ENCODE measurements at regions not wholly inside any gene's neighbourhood (a gene's known extent, or its start where the extent isn't known, plus 50 kb on each side); places are given as distances from the start of the nearest gene placed in this dataset.

DNA sequence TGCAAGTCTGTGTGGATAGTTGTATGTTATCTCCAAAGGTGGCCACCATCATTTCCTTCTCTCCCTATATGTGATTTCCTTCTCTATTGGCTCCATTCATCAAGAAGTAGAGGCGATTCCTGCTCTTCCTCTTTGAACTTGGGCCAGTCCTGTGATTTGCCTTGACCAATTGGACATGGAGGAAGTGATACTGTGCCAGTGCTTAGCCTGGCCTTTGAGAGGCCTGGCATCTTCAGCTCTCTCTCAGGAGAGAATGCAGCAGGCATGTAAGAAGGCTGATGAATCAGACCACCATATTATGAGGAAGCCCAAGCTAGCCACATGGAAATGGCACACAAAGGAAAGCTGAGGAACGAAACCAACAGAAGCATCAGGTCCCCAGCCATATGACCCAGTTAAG lies 195.0 kb upstream of the SVIL start:
- peaks cover 9 to 18% of the 10 kb centered on the region in 2 donors for H3K27me3 Mint-ChIP-seq
- H3K27me3 ChIP-seq (ENCODE audit: insufficient read depth, low read length, poor library complexity, severe bottlenecking): no peaks in the 10 kb centered on the region
- H3K36me3 Mint-ChIP-seq: peaks cover 0 to 11% (median 0%) of the 10 kb centered on the region in 3 donors
- no peaks in the 10 kb centered on the region for H3K4me1 Mint-ChIP-seq
- ChIA-PET CTCF (no interaction called here), POLR2A (no interaction called here)
- H3K9me3 Mint-ChIP-seq: peaks cover 0 to 4% (median 2%) of the 10 kb centered on the region in 5 donors
- H3K4me3 Mint-ChIP-seq: no peak overlapping the region
- no peaks in the 10 kb centered on the region for H3K36me3 ChIP-seq (ENCODE audit: insufficient read depth, low read length)
- no peaks in the 10 kb centered on the region for H3K4me1 ChIP-seq (ENCODE audit: insufficient read depth, low read length)
- no peak overlapping the region for H3K4me3 ChIP-seq (ENCODE audit: low read length)
- H3K27ac ChIP-seq (ENCODE audit: low read depth, low read length): no peak overlapping the region
- no peak overlapping the region for H3K27ac Mint-ChIP-seq
- DNase-seq: no peak
- H3K9me3 ChIP-seq (ENCODE audit: low read length): no peaks in the 10 kb centered on the region

DNA sequence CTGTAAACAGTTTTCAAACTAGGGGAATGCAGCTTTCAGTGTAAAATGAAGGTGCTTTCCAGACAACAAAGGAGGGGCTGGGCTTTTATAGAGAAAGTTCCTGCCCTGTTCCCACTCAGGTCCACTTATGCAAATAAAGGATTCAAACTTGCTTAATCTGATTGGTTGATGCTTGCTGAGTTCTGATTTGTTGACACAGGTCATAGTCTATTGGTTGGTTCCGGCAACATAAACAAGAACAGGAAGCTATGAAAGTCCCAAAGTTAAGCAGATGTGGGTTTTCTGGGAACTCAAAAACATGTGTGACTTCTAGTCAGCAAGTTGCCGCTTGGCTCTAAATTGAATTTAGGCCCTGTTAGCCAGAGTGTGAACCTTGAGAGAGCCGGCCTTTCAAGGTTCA lies 194.2 kb upstream of the SVIL start:
- H3K36me3 ChIP-seq (ENCODE audit: insufficient read depth, low read length): no peaks in the 10 kb centered on the region
- H3K4me1 ChIP-seq (ENCODE audit: insufficient read depth, low read length): no peaks in the 10 kb centered on the region
- no peak overlapping the region for H3K27ac ChIP-seq (ENCODE audit: low read depth, low read length)
- H3K36me3 Mint-ChIP-seq: peaks cover 0 to 11% (median 0%) of the 10 kb centered on the region in 3 donors
- no peak overlapping the region for H3K27ac Mint-ChIP-seq
- H3K9me3 ChIP-seq (ENCODE audit: low read length): no peaks in the 10 kb centered on the region
- no peak for DNase-seq
- H3K4me3 ChIP-seq (ENCODE audit: low read length): no peak overlapping the region
- no peaks in the 10 kb centered on the region for H3K4me1 Mint-ChIP-seq
- peaks cover 0 to 4% (median 2%) of the 10 kb centered on the region in 5 donors for H3K9me3 Mint-ChIP-seq
- peaks cover 7 to 18% of the 10 kb centered on the region in 2 donors for H3K27me3 Mint-ChIP-seq
- ChIA-PET CTCF (no interaction called here), POLR2A (no interaction called here)
- H3K27me3 ChIP-seq (ENCODE audit: insufficient read depth, low read length, poor library complexity, severe bottlenecking): no peaks in the 10 kb centered on the region
- no peak overlapping the region for H3K4me3 Mint-ChIP-seq

DNA sequence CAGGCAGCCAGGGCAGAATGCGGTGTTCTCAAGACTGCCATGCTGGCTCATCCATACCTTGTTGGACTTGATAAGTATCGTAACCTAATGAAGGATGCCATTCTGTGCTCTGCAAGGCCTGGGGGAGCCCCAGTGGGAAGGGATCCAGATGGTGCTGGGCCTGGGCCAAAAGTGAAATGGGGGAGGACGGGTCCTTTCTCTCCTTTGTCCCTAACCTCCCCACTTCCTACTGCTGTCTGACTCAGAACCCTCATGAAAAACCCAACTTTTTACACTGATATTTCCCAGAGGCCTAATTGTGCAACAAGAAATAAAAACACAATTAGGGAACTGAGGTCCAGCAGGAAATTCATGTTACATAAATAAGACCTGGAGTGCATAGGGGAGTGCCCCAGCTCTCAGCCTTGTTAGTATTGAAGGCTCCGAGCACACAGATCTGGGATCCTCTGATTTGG lies 193.7 kb upstream of the SVIL start:
- Histone ChIP-seq H3K27me3 (ENCODE audit: insufficient read depth, low read length, poor library complexity, severe bottlenecking) (no peaks in the 10 kb centered on the region), H3K36me3 (ENCODE audit: insufficient read depth, low read length) (no peaks in the 10 kb centered on the region), H3K27ac (ENCODE audit: low read depth, low read length) (no peak overlapping the region), H3K4me1 (ENCODE audit: insufficient read depth, low read length) (no peaks in the 10 kb centered on the region), H3K9me3 (ENCODE audit: low read length) (no peaks in the 10 kb centered on the region), H3K4me3 (ENCODE audit: low read length) (no peak overlapping the region)
- H3K27me3 Mint-ChIP-seq: peaks cover 7 to 21% of the 10 kb centered on the region in 2 donors
- H3K36me3 Mint-ChIP-seq: peaks cover 0 to 11% (median 0%) of the 10 kb centered on the region in 3 donors
- H3K4me1 Mint-ChIP-seq: no peaks in the 10 kb centered on the region
- CTCF ChIA-PET: no interaction called here
- POLR2A ChIA-PET: no interaction called here
- peak overlapping the region in 1 of 8 donors; percentile 29 for H3K27ac Mint-ChIP-seq
- no peak overlapping the region for H3K4me3 Mint-ChIP-seq
- DNase-seq: no peak
- H3K9me3 Mint-ChIP-seq: peaks cover 0 to 4% (median 2%) of the 10 kb centered on the region in 5 donors

DNA sequence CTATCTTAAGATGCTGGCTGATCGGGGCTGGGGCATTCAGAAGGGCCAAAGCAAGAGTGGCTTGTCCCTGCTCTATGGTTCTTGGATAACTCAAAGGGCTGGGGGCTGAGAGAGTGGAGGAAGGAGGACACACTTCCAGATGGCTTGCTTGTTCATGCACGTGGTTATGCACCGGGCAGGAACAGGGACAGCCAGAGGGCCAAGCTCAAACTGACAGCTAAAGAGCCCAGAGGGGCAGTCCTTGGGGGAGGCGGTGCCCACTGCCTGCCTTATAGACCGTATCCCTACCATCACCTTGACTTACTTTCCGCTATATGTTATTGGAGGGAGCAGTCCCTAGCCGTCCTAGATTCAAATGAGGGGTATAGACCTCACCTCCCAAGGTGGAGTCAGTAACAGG lies 192.7 kb upstream of the SVIL start:
- Histone ChIP-seq H3K27me3 (ENCODE audit: insufficient read depth, low read length, poor library complexity, severe bottlenecking) (no peaks in the 10 kb centered on the region), H3K9me3 (ENCODE audit: low read length) (no peaks in the 10 kb centered on the region), H3K36me3 (ENCODE audit: insufficient read depth, low read length) (no peaks in the 10 kb centered on the region), H3K4me3 (ENCODE audit: low read length) (no peak overlapping the region), H3K4me1 (ENCODE audit: insufficient read depth, low read length) (no peaks in the 10 kb centered on the region), H3K27ac (ENCODE audit: low read depth, low read length) (no peak overlapping the region)
- H3K9me3 Mint-ChIP-seq: peaks cover 0 to 4% (median 2%) of the 10 kb centered on the region in 5 donors
- peaks cover 4 to 23% of the 10 kb centered on the region in 2 donors for H3K27me3 Mint-ChIP-seq
- no peak overlapping the region for H3K27ac Mint-ChIP-seq
- peaks cover 0 to 11% (median 0%) of the 10 kb centered on the region in 3 donors for H3K36me3 Mint-ChIP-seq
- CTCF ChIA-PET: no interaction called here
- H3K4me3 Mint-ChIP-seq: no peak overlapping the region
- POLR2A ChIA-PET: no interaction called here
- H3K4me1 Mint-ChIP-seq: no peaks in the 10 kb centered on the region
- no peak for DNase-seq

DNA sequence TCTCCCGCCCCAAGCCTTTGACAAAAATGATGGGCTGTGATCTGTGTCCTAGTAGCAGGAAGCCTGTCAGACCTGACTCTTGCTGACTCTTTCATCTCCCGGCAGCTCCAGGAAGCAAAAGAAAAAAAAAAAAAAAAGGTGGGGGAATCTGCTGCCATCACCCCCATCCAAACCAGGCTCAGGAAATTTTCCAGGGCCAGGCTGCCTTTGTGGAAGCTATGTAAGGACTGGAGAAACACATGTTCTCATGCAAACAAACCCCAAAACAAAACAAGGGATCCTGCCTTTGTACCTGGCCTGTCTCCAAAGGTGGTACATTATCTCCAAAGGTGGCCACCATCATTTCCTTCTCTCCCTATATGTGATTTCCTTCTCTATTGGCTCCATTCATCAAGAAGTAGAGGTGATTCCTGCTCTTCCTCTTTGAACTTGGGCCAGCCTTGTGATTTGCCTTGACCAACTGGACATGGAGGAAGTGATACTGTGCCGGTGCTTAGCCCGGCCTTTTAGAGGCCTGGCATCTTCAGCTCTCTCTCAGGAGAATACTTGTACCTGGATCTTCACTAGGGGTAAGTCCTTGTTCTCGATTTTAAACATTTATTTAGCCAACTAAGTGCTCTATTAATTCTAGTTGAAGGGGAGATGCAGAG lies 192.2 kb upstream of the SVIL start:
- H3K4me1 Mint-ChIP-seq: no peaks in the 10 kb centered on the region
- no peak for DNase-seq
- Histone ChIP-seq H3K36me3 (ENCODE audit: insufficient read depth, low read length) (no peaks in the 10 kb centered on the region), H3K4me3 (ENCODE audit: low read length) (no peak overlapping the region), H3K27me3 (ENCODE audit: insufficient read depth, low read length, poor library complexity, severe bottlenecking) (no peaks in the 10 kb centered on the region), H3K27ac (ENCODE audit: low read depth, low read length) (no peak overlapping the region), H3K4me1 (ENCODE audit: insufficient read depth, low read length) (no peaks in the 10 kb centered on the region), H3K9me3 (ENCODE audit: low read length) (no peaks in the 10 kb centered on the region)
- peaks cover 0 to 8% (median 0%) of the 10 kb centered on the region in 3 donors for H3K36me3 Mint-ChIP-seq
- H3K9me3 Mint-ChIP-seq: peaks cover 0 to 4% (median 2%) of the 10 kb centered on the region in 5 donors
- peaks cover 4 to 25% of the 10 kb centered on the region in 2 donors for H3K27me3 Mint-ChIP-seq
- H3K4me3 Mint-ChIP-seq: no peak overlapping the region
- no peak overlapping the region for H3K27ac Mint-ChIP-seq
- ChIA-PET POLR2A (no interaction called here), CTCF (no interaction called here)

DNA sequence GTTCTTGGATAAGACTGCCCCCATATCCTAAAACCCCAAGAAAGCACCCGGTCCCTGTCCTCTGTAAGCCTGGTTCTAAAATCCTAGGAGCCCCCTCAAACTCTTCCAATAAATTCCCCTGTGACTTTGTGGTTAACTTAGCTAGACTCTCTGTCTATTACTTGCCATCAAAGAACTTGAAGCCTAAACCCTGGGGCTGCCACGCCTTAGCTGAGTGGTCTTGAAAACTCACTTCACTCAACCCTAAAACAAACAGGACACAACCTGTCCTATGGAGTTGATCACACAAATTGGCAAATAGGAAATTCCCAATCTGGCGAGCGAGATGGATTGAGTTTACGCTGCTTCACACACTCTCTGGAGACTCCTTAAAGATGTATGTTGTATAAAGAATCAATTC lies 191.4 kb upstream of the SVIL start:
- Mint-ChIP-seq H3K27ac (no peak overlapping the region), H3K4me3 (no peak overlapping the region), H3K36me3 (peaks cover 0 to 7% (median 0%) of the 10 kb centered on the region in 3 donors), H3K27me3 (peaks cover 7 to 31% of the 10 kb centered on the region in 2 donors), H3K4me1 (no peaks in the 10 kb centered on the region), H3K9me3 (peaks cover 0 to 4% (median 2%) of the 10 kb centered on the region in 5 donors)
- no peaks in the 10 kb centered on the region for H3K4me1 ChIP-seq (ENCODE audit: insufficient read depth, low read length)
- no peaks in the 10 kb centered on the region for H3K36me3 ChIP-seq (ENCODE audit: insufficient read depth, low read length)
- no peaks in the 10 kb centered on the region for H3K9me3 ChIP-seq (ENCODE audit: low read length)
- DNase-seq: no peak
- no peaks in the 10 kb centered on the region for H3K27me3 ChIP-seq (ENCODE audit: insufficient read depth, low read length, poor library complexity, severe bottlenecking)
- H3K27ac ChIP-seq (ENCODE audit: low read depth, low read length): no peak overlapping the region
- POLR2A ChIA-PET: no interaction called here
- CTCF ChIA-PET: no interaction called here
- no peak overlapping the region for H3K4me3 ChIP-seq (ENCODE audit: low read length)

DNA sequence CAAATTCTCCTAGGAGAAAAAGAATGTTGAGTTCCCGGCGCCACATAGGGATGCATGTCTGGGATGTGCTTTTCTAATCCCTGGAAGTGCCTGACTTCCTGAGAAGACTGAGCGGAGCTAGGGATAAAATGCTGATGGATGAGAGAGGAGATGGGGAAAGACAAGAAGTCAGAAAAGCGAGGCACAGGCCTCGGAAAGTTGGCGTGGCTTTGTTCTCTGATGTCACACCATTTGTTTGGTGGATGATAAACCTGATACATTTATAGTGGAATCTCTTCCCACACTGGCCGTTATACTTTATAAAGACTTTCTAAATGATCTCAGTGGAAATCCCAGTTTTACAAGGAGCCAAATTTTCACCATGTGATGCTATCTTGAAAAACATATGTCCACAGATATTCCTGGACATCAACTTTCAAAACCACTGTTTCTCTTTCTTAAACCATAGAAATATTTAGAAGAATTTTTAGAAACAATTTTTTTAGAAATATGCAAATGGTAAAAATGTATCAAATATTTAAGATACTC lies 188.8 kb upstream of the SVIL start:
- Histone ChIP-seq H3K27ac (ENCODE audit: low read depth, low read length) (no peak overlapping the region), H3K4me3 (ENCODE audit: low read length) (no peak overlapping the region), H3K9me3 (ENCODE audit: low read length) (no peaks in the 10 kb centered on the region), H3K36me3 (ENCODE audit: insufficient read depth, low read length) (no peaks in the 10 kb centered on the region), H3K4me1 (ENCODE audit: insufficient read depth, low read length) (no peaks in the 10 kb centered on the region), H3K27me3 (ENCODE audit: insufficient read depth, low read length, poor library complexity, severe bottlenecking) (no peaks in the 10 kb centered on the region)
- Mint-ChIP-seq H3K27me3 (peaks cover 7 to 39% of the 10 kb centered on the region in 2 donors), H3K4me3 (no peak overlapping the region), H3K36me3 (peaks cover 0 to 4% (median 0%) of the 10 kb centered on the region in 3 donors), H3K4me1 (no peaks in the 10 kb centered on the region), H3K27ac (no peak overlapping the region), H3K9me3 (peaks cover 0 to 2% (median 0%) of the 10 kb centered on the region in 5 donors)
- no peak for DNase-seq
- POLR2A ChIA-PET: no interaction called here
- CTCF ChIA-PET: no interaction called here

DNA sequence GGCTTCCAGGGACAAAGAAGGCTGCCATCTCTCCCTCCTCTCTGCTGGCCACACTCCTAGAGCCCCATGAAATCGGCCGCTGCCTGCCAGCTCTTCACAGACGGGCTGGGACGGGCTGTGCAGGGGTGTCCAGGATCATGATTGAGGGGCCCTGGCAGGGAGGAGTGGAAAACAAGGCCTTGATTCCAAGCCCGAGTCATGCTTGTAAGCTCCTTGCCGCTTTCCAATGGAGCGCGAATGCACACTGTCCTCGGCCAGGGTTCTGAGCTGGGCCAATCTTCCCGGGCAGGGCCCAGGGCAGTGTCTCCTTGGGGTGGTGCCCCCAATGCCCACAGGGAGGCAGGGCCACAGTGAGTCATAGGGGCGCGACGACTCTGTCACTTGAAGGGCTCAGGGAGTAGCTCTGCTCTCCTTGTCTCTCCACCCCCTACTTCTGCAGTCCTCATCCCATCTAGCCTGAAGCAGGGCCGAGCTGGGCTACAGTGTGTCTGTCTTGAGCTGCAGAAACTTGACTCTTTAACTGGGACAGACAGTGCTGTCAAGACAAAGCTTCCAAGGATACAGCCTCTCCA lies 186.2 kb upstream of the SVIL start:
- Mint-ChIP-seq H3K27me3 (peaks cover 7 to 48% of the 10 kb centered on the region in 2 donors), H3K9me3 (peaks cover 0 to 4% (median 0%) of the 10 kb centered on the region in 5 donors), H3K4me1 (no peaks in the 10 kb centered on the region), H3K27ac (no peak overlapping the region), H3K4me3 (no peak overlapping the region), H3K36me3 (no peaks in the 10 kb centered on the region)
- Histone ChIP-seq H3K27ac (ENCODE audit: low read depth, low read length) (no peak overlapping the region), H3K9me3 (ENCODE audit: low read length) (no peaks in the 10 kb centered on the region), H3K36me3 (ENCODE audit: insufficient read depth, low read length) (no peaks in the 10 kb centered on the region), H3K27me3 (ENCODE audit: insufficient read depth, low read length, poor library complexity, severe bottlenecking) (no peaks in the 10 kb centered on the region), H3K4me1 (ENCODE audit: insufficient read depth, low read length) (no peaks in the 10 kb centered on the region), H3K4me3 (ENCODE audit: low read length) (no peak overlapping the region)
- no peak for DNase-seq
- ChIA-PET POLR2A (no interaction called here), CTCF (no interaction called here)

Measured in CD8-positive, alpha-beta memory T cell (primary cell).